ENCODE measurements at regions not wholly inside any gene's neighbourhood (a gene's known extent, or its start where the extent isn't known, plus 50 kb on each side); places are given as distances from the start of the nearest gene placed in this dataset.

GRCh38 chrX:19912-20571 lies 261.1 kb upstream of the PLCXD1 start:
- TF ChIP-seq CTCF (conservative IDR thresholded peaks at IDR 0.05; ENCODE audit: low read depth, low read length) (no peak), EZH2 (IDR thresholded peaks at IDR 0.05; ENCODE audit: low read length, unreplicated experiment) (no peak), EZH2phosphoT487 (IDR thresholded peaks at IDR 0.05; ENCODE audit: borderline replicate concordance, low read length) (no peak)

Data from PC-3 (cell line).